Fibroblast of mammary gland (primary cell): ENCODE measurements at regions not wholly inside any gene's neighbourhood (a gene's known extent, or its start where the extent isn't known, plus 50 kb on each side); places are given as distances from the start of the nearest gene placed in this dataset.
"Not testable (repeated sequence)": the region's sequence is repeated elsewhere in the genome, so short reads cannot be mapped to it uniquely, and the experiment has no call there.

ENCODE experiments used
- DNase-seq: peaks from one replicate; pipeline ENCODE4 v3.0.0-alpha.2; 2010; ENCODE audit warnings: low read depth
- H3K4me3 ChIP-seq: 2 replicates; pipeline ENCODE4 v1.5.1; 2011; ENCODE audit warnings: low read depth, mild to moderate bottlenecking, low read length, moderate library complexity; ENCODE audit not compliant: control insufficient read depth
- CTCF ChIP-seq: conservative IDR thresholded peaks from 2 replicates; pipeline ENCODE4 v1.5.1; 2011; ENCODE audit warnings: low read depth, low read length, inconsistent platforms; ENCODE audit not compliant: control insufficient read depth, insufficient read depth

GRCh38 chr10:15432266-15432665, 61.2 kb upstream of the FAM171A1 start:
- no peak overlapping the region for H3K4me3 ChIP-seq
- no peak for DNase-seq
- no peak for TF ChIP-seq CTCF

- no peak for DNase-seq
- H3K4me3 ChIP-seq = no peak overlapping the region
- TF ChIP-seq CTCF = no peak
Observed at GRCh38 chr10:15430969-15431771, 60.1 kb upstream of the FAM171A1 start.

DNA sequence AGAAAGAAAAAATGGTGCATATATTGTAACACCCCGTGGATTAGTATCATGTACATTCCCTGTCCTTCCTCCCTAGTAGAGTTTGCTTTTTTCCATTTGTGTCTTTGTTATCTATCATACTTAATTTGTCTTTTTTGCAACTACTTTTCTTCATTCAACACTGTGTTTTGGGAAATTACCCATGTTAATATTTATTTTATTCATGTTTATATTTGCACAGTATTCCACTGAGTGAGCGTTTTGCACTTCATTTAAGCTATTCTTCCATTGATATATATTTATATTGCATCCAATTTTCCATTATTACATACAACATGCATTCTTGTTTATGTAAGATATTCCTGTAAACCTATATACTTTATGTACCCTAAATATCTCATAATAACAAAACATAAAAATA, 57.6 kb upstream of the FAM171A1 start:
- TF ChIP-seq CTCF = no peak
- DNase-seq = no peak
- no peak overlapping the region for H3K4me3 ChIP-seq

DNA sequence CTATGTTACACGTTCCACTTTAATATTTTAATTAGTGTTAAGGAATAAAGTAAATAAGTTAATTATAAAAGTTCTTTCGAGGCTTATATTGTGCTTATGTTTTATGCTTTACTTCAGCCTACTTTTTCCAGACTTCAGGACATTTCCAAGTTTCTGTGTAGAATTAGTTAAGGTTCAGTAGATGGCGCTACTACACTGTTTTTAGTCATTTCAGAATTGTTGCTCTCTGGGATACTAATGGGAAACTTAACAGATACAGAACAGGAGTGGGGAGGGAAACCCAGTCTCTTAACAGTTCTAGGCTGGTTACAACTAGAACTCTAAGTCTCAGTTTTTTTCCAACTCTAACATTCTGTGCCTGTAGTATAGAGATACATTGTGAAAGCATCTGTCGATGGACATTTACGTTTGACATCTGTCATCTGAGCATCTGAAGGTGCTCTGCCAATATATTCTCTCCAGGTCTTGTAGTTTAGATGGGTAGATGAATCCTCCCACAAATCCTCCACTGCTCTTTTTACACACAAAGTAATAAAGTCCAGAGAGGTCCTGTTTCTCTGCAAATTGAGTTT, 56.8 kb upstream of the FAM171A1 start:
- DNase-seq = peak; percentile 66
- H3K4me3 ChIP-seq = no peak overlapping the region
- TF ChIP-seq CTCF = peak; percentile 62

- no peak for TF ChIP-seq CTCF
- H3K4me3 ChIP-seq = no peak overlapping the region
- DNase-seq = no peak
Observed at GRCh38 chr10:15426558-15426957, 55.5 kb upstream of the FAM171A1 start.

DNA sequence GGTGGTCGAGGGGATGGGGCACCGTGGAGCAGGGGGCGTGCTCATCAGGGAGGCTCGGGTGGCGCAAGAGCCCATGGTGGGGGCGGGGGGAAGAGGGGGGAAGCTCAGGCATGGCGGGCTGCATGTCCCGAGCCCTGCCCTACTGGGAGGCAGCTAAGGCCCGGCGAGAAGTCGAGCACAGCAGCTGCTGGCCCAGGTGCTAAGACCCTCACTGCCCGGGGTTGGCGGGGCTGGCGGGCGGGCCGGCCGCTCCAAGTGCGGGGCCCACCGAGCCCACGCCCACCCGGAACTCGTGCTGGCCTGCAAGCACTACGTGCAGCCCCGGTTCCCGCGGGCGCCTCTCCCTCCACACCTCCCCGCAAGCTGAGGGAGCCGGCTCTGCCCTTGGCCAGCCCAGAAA, 55.0 kb upstream of the FAM171A1 start:
- no peak for TF ChIP-seq CTCF
- no peak overlapping the region for H3K4me3 ChIP-seq
- no peak for DNase-seq

- not testable (repeated sequence) for DNase-seq, H3K4me3 ChIP-seq
Observed at GRCh38 chr10:15421875-15422274, 50.8 kb upstream of the FAM171A1 start.
